Thymus (tissue), 11 donors: ENCODE measurements at regions not wholly inside any gene's neighbourhood (a gene's known extent, or its start where the extent isn't known, plus 50 kb on each side); places are given as distances from the start of the nearest gene placed in this dataset.

ENCODE experiments used
- DNase-seq, 9 donors: peaks; one replicate each; pipeline ENCODE4 v3.0.0-alpha.2; 2013; ENCODE audit warnings: low spot score in 9 of 9, low read depth in 6 of 9, missing footprints in 1 of 9
- H3K27ac ChIP-seq, 2 donors: one replicate each; pipeline ENCODE4 v1.5.1; 2013; ENCODE audit warnings: control low read depth in 1 of 2, low read depth in 1 of 2, low read length in 1 of 2, mild to moderate bottlenecking in 1 of 2, moderate library complexity in 1 of 2
- H3K27me3 ChIP-seq, 2 donors: one replicate each; pipeline ENCODE4 v1.5.1; 2013; ENCODE audit warnings: low read length in 1 of 2; ENCODE audit not compliant: control insufficient read depth in 2 of 2, insufficient read depth in 1 of 2
- H3K36me3 ChIP-seq, 2 donors: one replicate each; pipeline ENCODE4 v1.5.1; 2013; ENCODE audit warnings: low read length in 1 of 2, mild to moderate bottlenecking in 1 of 2, moderate library complexity in 1 of 2; ENCODE audit not compliant: control insufficient read depth in 2 of 2, insufficient read depth in 2 of 2
- H3K4me1 ChIP-seq, 2 donors: one replicate each; pipeline ENCODE4 v1.5.1; 2013; ENCODE audit warnings: low read length in 2 of 2; ENCODE audit not compliant: control insufficient read depth in 2 of 2, insufficient read depth in 2 of 2
- H3K4me3 ChIP-seq, 2 donors: one replicate each; pipeline ENCODE4 v1.5.1; 2013; ENCODE audit warnings: low read length in 2 of 2, control low read depth in 1 of 2, mild to moderate bottlenecking in 1 of 2
- H3K9me3 ChIP-seq, 2 donors: one replicate each; pipeline ENCODE4 v1.5.1; 2013; ENCODE audit warnings: low read length in 1 of 2, mild to moderate bottlenecking in 1 of 2; ENCODE audit not compliant: control insufficient read depth in 2 of 2, insufficient read depth in 1 of 2
- WGBS: extraction: QIAGEN DNeasy Blood & Tissue Kit; methylation state at CpG from one replicate; pipeline ENCODE4 v1.1.7; 2013; 5-methylcytosine and 5-hydroxymethylcytosine counted together
- donor health status: healthy.

GRCh38 chr14:89614009-89614691 lies 197.1 kb upstream of the FOXN3 start:
- peak overlapping the region in 1 of 2 donors; percentile 73 for H3K27ac ChIP-seq
- H3K4me1 ChIP-seq, result peaks cover 32 to 45% of the 10 kb centered on the region in 2 donors
- WGBS, result 88% methylated on average over 4 of the region's 4 CpGs
- no peaks in the 10 kb centered on the region for H3K36me3 ChIP-seq
- no peak overlapping the region for H3K4me3 ChIP-seq
- no peaks in the 10 kb centered on the region for H3K27me3 ChIP-seq
- no peak for DNase-seq
- peaks cover 0 to 3% of the 10 kb centered on the region in 2 donors for H3K9me3 ChIP-seq

DNA sequence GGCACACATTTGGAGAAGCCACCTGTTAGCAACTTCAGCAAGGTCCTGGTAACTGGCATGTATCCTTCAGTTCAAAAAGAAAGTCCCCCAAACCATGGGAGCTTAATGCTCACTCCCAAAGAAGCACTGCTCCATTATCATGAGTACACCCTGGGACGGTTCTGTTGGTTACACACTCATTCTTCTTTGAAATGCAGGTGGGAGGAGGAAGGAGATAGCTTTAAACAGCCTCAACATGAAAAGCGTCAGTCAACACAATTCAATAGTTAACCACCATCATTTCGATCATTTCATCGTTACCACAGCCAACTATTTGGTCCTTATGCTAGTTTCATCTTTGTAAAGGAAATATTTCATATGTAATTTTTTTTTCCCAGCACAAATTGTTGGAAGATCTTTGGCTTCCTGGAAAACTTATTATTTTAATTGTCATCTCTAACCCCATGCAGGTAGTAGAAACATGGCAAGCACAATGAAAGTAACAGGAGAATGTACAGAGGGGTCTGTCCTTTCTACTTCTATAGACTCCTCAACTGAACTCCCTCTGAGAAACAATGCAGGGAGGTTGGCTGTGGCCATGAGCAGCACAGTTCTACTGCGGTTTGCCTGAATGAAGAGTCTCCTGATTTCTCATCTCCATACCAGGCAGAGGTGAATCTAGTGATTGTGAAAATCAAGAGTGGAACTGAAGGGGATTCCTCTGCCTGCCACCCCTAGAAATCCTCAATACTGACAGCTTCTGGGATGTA lies 196.4 kb upstream of the FOXN3 start:
- Histone ChIP-seq H3K27me3 (no peaks in the 10 kb centered on the region), H3K27ac (peak overlapping the region; percentile 61 to 73), H3K4me1 (peaks cover 32 to 51% of the 10 kb centered on the region in 2 donors), H3K4me3 (no peak overlapping the region), H3K36me3 (no peaks in the 10 kb centered on the region), H3K9me3 (peaks cover 0 to 6% of the 10 kb centered on the region in 2 donors)
- peak in 1 of 9 donors; percentile 71 for DNase-seq
- 25% methylated on average over 5 of the region's 5 CpGs for WGBS

DNA sequence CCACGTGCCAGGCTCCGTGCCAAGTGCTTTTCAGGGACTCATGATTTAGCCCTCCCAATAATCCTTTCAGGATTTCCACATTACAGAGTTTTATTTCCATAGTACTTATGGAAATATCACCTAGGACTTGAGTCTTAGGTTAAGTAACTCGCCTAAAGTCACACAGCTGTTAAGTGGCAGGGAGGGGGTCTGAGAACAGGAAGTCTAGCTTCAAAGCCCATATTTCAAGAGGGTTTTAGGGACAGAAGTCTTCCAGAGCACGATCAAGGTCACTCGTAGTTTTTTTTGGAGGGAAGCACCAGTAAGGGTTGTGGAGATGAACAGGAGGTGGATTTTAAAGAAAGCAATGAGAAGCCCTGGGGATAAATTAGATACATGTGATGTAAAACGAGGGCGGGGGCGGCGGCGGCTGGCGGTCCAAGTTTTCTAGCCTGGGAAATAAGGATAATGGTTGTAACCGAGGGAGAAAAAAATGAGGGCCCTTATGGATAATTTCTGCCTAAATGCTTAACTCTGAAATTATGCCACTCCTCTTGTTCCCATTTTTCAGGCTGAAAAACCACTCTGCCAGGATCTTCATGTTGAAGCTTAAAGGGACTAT lies 192.6 kb upstream of the FOXN3 start:
- WGBS, result 80% methylated on average over 12 of the region's 12 CpGs
- H3K36me3 ChIP-seq, result no peaks in the 10 kb centered on the region
- peaks cover 20 to 40% of the 10 kb centered on the region in 2 donors for H3K4me1 ChIP-seq
- no peak overlapping the region for H3K27ac ChIP-seq
- no peak for DNase-seq
- H3K9me3 ChIP-seq, result peaks cover 0 to 6% of the 10 kb centered on the region in 2 donors
- H3K27me3 ChIP-seq, result no peaks in the 10 kb centered on the region
- no peak overlapping the region for H3K4me3 ChIP-seq

DNA sequence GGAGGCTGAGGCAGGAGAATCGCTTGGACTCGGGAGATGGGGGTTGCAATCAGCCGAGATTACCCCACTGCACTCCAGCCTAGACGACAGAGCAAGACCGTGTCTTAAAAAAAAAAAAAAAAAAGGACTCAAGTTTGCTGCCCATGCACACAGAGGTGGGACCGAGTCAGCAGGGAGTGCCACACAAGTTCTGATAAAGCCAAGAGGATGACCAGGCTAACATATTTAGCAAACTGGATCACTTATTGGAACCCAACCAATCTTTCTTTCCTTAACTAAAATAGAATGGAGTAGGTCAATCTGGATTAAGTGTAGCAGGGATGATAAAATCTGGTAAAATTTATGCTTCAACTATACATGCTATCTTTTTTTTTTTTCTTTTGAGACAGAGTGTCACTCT lies 190.4 kb upstream of the FOXN3 start:
- Histone ChIP-seq H3K27ac (no peak overlapping the region), H3K4me3 (no peak overlapping the region), H3K36me3 (no peaks in the 10 kb centered on the region), H3K9me3 (peaks cover 0 to 6% of the 10 kb centered on the region in 2 donors), H3K27me3 (no peaks in the 10 kb centered on the region), H3K4me1 (peaks cover 6 to 23% of the 10 kb centered on the region in 2 donors)
- DNase-seq, result no peak
- 91% methylated on average over 6 of the region's 6 CpGs for WGBS

DNA sequence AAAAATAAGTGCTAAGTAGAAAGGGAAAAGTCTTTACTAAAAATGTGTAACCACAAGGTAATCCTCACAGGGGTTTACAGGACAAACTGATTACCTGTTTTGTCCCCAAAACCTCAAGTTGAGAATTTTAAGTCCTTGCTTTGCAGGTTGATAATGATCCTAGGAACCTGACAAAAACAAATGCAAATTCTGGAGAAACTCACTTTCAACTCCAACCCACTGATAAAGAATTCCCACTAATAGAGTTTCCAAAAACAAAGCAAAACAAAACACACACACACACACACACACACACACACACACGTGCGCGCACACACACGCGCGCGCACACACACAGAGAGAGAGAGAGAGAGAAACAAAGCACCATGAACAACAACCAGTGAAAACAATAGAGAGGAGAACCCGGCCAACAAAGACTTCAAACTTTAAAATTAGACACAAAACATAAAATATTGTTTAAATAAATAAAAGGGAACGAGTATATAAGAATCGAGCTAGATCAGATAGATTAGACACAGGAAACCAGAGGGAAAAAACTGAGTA lies 187.0 kb upstream of the FOXN3 start:
- WGBS, result 73% methylated on average over 10 of the region's 10 CpGs
- H3K9me3 ChIP-seq, result peaks cover 0 to 1% of the 10 kb centered on the region in 2 donors
- H3K27ac ChIP-seq, result no peak overlapping the region
- no peaks in the 10 kb centered on the region for H3K27me3 ChIP-seq
- H3K4me1 ChIP-seq, result peaks cover 0 to 5% of the 10 kb centered on the region in 2 donors
- H3K36me3 ChIP-seq, result peaks cover 0 to 2% of the 10 kb centered on the region in 2 donors
- H3K4me3 ChIP-seq, result no peak overlapping the region
- DNase-seq, result no peak

GRCh38 chr14:89600950-89601826 lies 184.2 kb upstream of the FOXN3 start:
- Histone ChIP-seq H3K27me3 (no peaks in the 10 kb centered on the region), H3K27ac (no peak overlapping the region), H3K9me3 (no peaks in the 10 kb centered on the region), H3K4me1 (no peaks in the 10 kb centered on the region), H3K4me3 (no peak overlapping the region), H3K36me3 (peaks cover 0 to 2% of the 10 kb centered on the region in 2 donors)
- DNase-seq, result no peak
- WGBS, result 93% methylated on average over 3 of the region's 3 CpGs

GRCh38 chr14:89600029-89600428 lies 183.0 kb upstream of the FOXN3 start:
- H3K36me3 ChIP-seq, result peaks cover 0 to 2% of the 10 kb centered on the region in 2 donors
- H3K4me3 ChIP-seq, result no peak overlapping the region
- no peak for DNase-seq
- H3K9me3 ChIP-seq, result no peaks in the 10 kb centered on the region
- H3K27me3 ChIP-seq, result no peaks in the 10 kb centered on the region
- H3K27ac ChIP-seq, result no peak overlapping the region
- H3K4me1 ChIP-seq, result no peaks in the 10 kb centered on the region

- H3K4me3 ChIP-seq, result no peak overlapping the region
- H3K27me3 ChIP-seq, result no peaks in the 10 kb centered on the region
- no peak overlapping the region for H3K27ac ChIP-seq
- no peak for DNase-seq
- no peaks in the 10 kb centered on the region for H3K4me1 ChIP-seq
- WGBS, result 98% methylated on average over 2 of the region's 2 CpGs
- H3K9me3 ChIP-seq, result peaks cover 0 to 4% of the 10 kb centered on the region in 2 donors
- peaks cover 0 to 8% of the 10 kb centered on the region in 2 donors for H3K36me3 ChIP-seq
Observed at GRCh38 chr14:89598548-89599186, 181.6 kb upstream of the FOXN3 start.
